GM12878 (cell line): ENCODE measurements at regions not wholly inside any gene's neighbourhood (a gene's known extent, or its start where the extent isn't known, plus 50 kb on each side); places are given as distances from the start of the nearest gene placed in this dataset.

Experiments used
- ATAC-seq: fragments of 200-7000 bp; cut with Tn5 transposase; 3 replicates; pipeline ENCODE4 v1.9.1; 2020; ENCODE audit warnings: mild to moderate bottlenecking, moderate library complexity
- BruUV-seq: library from RNA; stranded (reverse); fragments of 400-500 nt; replicated peaks from 2 replicates; lab custom pipeline; 2021; lab: Mats Ljungman, UMichigan
- CTCF ChIA-PET: fragments of 300-600 bp; sonication (Branson Sonifier 250); formaldehyde crosslinking; extraction: SDS; loops from one replicate; lab custom pipeline; 2021; ENCODE audit warnings: inconsistent platforms; lab: Yijun Ruan, JAX
- POLR2A ChIA-PET: fragments of 350-600 bp; formaldehyde crosslinking; extraction: SDS; loops from one replicate; lab custom pipeline; 2021; ENCODE audit warnings: inconsistent platforms; lab: Charles Lee
- RAD21 ChIA-PET: fragments of 300-600 bp; sonication (Branson Sonifier 250); formaldehyde crosslinking; loops from one replicate; lab custom pipeline; 2023; ENCODE audit warnings: antibody characterized with exemption; ENCODE audit not compliant: unreplicated experiment; lab: Charles Lee
- SMC1A ChIA-PET: fragments of 300-600 bp; sonication (Branson Sonifier 250); formaldehyde crosslinking; loops from one replicate; lab custom pipeline; 2023; ENCODE audit not compliant: unreplicated experiment, uncharacterized antibody; lab: Charles Lee
- DNase-seq: peaks from one replicate; pipeline ENCODE4 v3.0.0-alpha.2; 2011; ENCODE audit warnings: low read depth, low spot score
- FAIRE-seq: peaks from 3 replicates; lab custom pipeline; 2011; peaks lifted over from hg19 to GRCh38; lab: Jason Lieb, UNC
- H2AFZ ChIP-seq: 2 replicates; pipeline ENCODE4 v1.6.0; 2011; ENCODE audit warnings: low read depth, low read length, control low read depth; ENCODE audit not compliant: control insufficient read depth
- H3K27ac ChIP-seq: 2 replicates; pipeline ENCODE4 v1.5.1; 2011; ENCODE audit warnings: control low read depth; ENCODE audit not compliant: control insufficient read depth, insufficient read depth
- H3K27me3 ChIP-seq, 2 experiments: replicated peaks in 1 of 2; 2 replicates each; pipeline versions ENCODE4 v1.6.0 to v1.6.1; 2011; ENCODE audit warnings: low read length in 1 of 2; ENCODE audit not compliant: control insufficient read depth in 2 of 2, insufficient read depth in 2 of 2
- H3K36me3 ChIP-seq, 2 experiments: 2 replicates each; pipeline ENCODE4 v1.5.1; 2011; ENCODE audit warnings: low read length in 1 of 2; ENCODE audit not compliant: control insufficient read depth in 2 of 2, insufficient read depth in 2 of 2
- H3K4me1 ChIP-seq: 2 replicates; pipeline ENCODE4 v1.6.1; 2011; ENCODE audit warnings: mild to moderate bottlenecking, low read length, moderate library complexity, mixed read lengths; ENCODE audit not compliant: control insufficient read depth, insufficient read depth
- H3K4me2 ChIP-seq: 2 replicates; pipeline ENCODE4 v1.6.0; 2011; ENCODE audit warnings: control low read depth; ENCODE audit not compliant: control insufficient read depth, insufficient read depth
- H3K4me3 ChIP-seq: fragments of 200-600 bp; sonication (generic); 2 replicates; pipeline ENCODE4 v1.5.1; 2016
- H3K79me2 ChIP-seq: 2 replicates; pipeline ENCODE4 v1.6.0; 2011; ENCODE audit warnings: low read length; ENCODE audit not compliant: control insufficient read depth, insufficient read depth
- H3K9ac ChIP-seq: 2 replicates; pipeline ENCODE4 v1.8.0; 2011; ENCODE audit warnings: low read length, control low read depth, mixed read lengths; ENCODE audit not compliant: control insufficient read depth, insufficient read depth
- H3K9me3 ChIP-seq: replicated peaks from 3 replicates; pipeline ENCODE4 v1.5.1; 2011; ENCODE audit warnings: mild to moderate bottlenecking, low read length; ENCODE audit not compliant: control insufficient read depth, insufficient read depth
- H4K20me1 ChIP-seq: 2 replicates; pipeline ENCODE4 v1.6.0; 2011; ENCODE audit not compliant: control insufficient read depth, insufficient read depth
- CBX3 ChIP-seq: fragments of 200-600 bp; sonication (generic); IDR thresholded peaks from 2 replicates; pipeline ENCODE4 v1.6.1; 2016; ENCODE audit warnings: low read depth, borderline replicate concordance
- IRF4 ChIP-seq: IDR thresholded peaks from 2 replicates; pipeline ENCODE4 v1.6.1; 2011; ENCODE audit warnings: low read depth, low read length
- NFIC ChIP-seq: IDR thresholded peaks from 2 replicates; pipeline ENCODE4 v1.6.1; 2012; ENCODE audit warnings: low read depth, mild to moderate bottlenecking, inconsistent platforms, low read length, moderate library complexity
- NKRF ChIP-seq: fragments of 450-650 bp; conservative IDR thresholded peaks from 2 replicates; pipeline ENCODE4 v1.6.1; 2017; ENCODE audit warnings: mild to moderate bottlenecking, moderate library complexity
- SRF ChIP-seq, 2 experiments: IDR thresholded peaks; 2 replicates each; pipeline ENCODE4 v1.6.1; 2011; ENCODE audit warnings: low read depth in 2 of 2, low read length in 2 of 2, mild to moderate bottlenecking in 1 of 2, moderate library complexity in 1 of 2
- ZBTB4 ChIP-seq: fragments of 450-650 bp; formaldehyde crosslinking; IDR thresholded peaks from 2 replicates; pipeline ENCODE4 v1.4.0; 2022; ENCODE audit warnings: mild to moderate bottlenecking, moderate library complexity
- ZNF207 ChIP-seq: fragments of 450-650 bp; IDR thresholded peaks from 2 replicates; pipeline ENCODE4 v1.6.1; 2014; ENCODE audit warnings: antibody characterized with exemption, mild to moderate bottlenecking, borderline replicate concordance
- WGBS: methylation state at CpG from one replicate; pipeline ENCODE4 v1.1.6; 2016; ENCODE audit warnings: low lambda C conversion rate; ENCODE audit not compliant: insufficient replicate concordance, insufficient coverage; ENCODE audit errors: missing lambda C conversion rate; 5-methylcytosine and 5-hydroxymethylcytosine counted together
- in situ Hi-C: fragments of 300-500 bp; cut with MboI; formaldehyde crosslinking; loops from 9 replicates; pipeline ENCODE4 v1.14.3; 2018; ENCODE audit warnings: mixed read lengths
- intact Hi-C: fragments of 100-400 bp; cut with micrococcal nuclease; formaldehyde crosslinking; loops from one replicate; pipeline ENCODE4 v1.14.2; 2022; ENCODE audit not compliant: unreplicated experiment
- TF ChIP-seq, protein P1 (sequence below): fragments of 450-650 bp; IDR thresholded peaks from 2 replicates; pipeline ENCODE4 v1.6.1; 2017; ENCODE audit warnings: mild to moderate bottlenecking

DNA sequence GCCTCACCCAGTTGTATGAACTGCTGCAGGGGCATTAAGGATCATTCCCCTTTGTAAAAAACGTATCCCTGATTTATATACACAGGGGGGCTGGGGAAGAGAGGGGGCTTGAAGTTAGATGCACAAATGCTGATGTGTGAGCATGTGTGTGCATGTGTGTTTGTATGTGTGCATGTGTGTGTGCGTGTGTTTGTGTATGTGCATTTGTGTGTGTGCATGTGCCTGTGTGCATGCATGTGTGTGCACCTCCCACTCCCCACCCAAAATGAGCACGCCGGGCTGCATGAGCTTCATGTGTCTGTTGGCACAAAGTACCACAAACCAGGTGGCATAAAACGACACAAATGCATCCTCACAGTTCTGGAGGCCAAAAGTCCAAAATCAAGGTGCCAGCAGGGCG, 1315.2 kb downstream of the TBC1D22A start:
- Histone ChIP-seq H3K4me2 (no peak overlapping the region), H4K20me1 (no peaks in the 10 kb centered on the region), H3K79me2 (no peaks in the 10 kb centered on the region), H3K36me3 (no peaks in the 10 kb centered on the region), H3K9me3 (no peaks in the 10 kb centered on the region; the same call in 2 of the 3 replicates), H3K27ac (no peak overlapping the region), H2AFZ (no peak overlapping the region), H3K27me3 (no peaks in the 10 kb centered on the region; a peak in 1 of 4 replicates), H3K4me3 (no peak overlapping the region), H3K9ac (no peak overlapping the region), H3K4me1 (no peaks in the 10 kb centered on the region)
- BruUV-seq = no TSS peak
- ChIA-PET CTCF (no interaction called here), RAD21 (no interaction called here), POLR2A (no interaction called here), SMC1A (no interaction called here)
- 46% methylated on average over 6 of the region's 6 CpGs for WGBS
- DNase-seq (no peak), FAIRE-seq (no peak), ATAC-seq (no peak)
- TF ChIP-seq SRF (IDR thresholded peaks at IDR 0.05; ENCODE audit: low read depth in 2 of 2, low read length in 2 of 2) = no peak
- no peak for TF ChIP-seq NFIC
- TF ChIP-seq NKRF = no peak
- TF ChIP-seq, protein P1, sequence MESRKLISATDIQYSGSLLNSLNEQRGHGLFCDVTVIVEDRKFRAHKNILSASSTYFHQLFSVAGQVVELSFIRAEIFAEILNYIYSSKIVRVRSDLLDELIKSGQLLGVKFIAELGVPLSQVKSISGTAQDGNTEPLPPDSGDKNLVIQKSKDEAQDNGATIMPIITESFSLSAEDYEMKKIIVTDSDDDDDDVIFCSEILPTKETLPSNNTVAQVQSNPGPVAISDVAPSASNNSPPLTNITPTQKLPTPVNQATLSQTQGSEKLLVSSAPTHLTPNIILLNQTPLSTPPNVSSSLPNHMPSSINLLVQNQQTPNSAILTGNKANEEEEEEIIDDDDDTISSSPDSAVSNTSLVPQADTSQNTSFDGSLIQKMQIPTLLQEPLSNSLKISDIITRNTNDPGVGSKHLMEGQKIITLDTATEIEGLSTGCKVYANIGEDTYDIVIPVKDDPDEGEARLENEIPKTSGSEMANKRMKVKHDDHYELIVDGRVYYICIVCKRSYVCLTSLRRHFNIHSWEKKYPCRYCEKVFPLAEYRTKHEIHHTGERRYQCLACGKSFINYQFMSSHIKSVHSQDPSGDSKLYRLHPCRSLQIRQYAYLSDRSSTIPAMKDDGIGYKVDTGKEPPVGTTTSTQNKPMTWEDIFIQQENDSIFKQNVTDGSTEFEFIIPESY = no peak
- TF ChIP-seq CBX3 = no peak
- no peak for TF ChIP-seq IRF4
- no peak for TF ChIP-seq ZBTB4
- no peak for TF ChIP-seq ZNF207
- in situ Hi-C loops = loop anchor here (25.0 kb wide), 1 partner anchor 1315 kb away; the partner anchor contains the start of gene TBC1D22A
- intact Hi-C loops = no loop called here
